ENCODE measurements at regions not wholly inside any gene's neighbourhood (a gene's known extent, or its start where the extent isn't known, plus 50 kb on each side); places are given as distances from the start of the nearest gene placed in this dataset.
"Not testable (repeated sequence)": the region's sequence is repeated elsewhere in the genome, so short reads cannot be mapped to it uniquely, and the experiment has no call there.

DNA sequence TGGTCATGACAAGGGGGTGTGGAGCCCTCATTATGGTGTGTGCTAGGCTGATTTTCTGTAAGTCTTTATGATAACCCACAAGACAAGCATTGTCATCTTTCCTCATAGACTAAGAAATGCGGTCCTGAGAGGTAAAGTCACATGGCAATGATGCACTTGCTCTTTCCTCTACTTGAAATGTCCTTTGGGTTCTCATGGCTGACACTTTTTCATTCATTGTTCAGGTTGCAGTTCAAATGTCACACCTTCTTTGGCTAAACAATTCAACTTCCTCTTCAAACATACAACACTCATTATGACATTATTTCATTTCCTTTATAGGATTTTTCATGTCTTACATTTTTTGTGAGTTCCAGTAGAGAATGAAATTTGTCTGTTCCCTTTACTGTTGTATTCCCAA, 323.6 kb upstream of the PRR16 start:
- intact Hi-C loops (cut with micrococcal nuclease; ENCODE audit: unreplicated experiment), result no loop called here
- Mint-ChIP-seq H3K27ac (ENCODE audit: unreplicated experiment) (no peak overlapping the region), H3K27me3 (ENCODE audit: unreplicated experiment) (no peaks in the 10 kb centered on the region), H3K4me3 (ENCODE audit: low read depth, unreplicated experiment) (no peak overlapping the region), H3K36me3 (ENCODE audit: insufficient read depth, unreplicated experiment) (no peaks in the 10 kb centered on the region), H3K9me3 (ENCODE audit: low read depth, unreplicated experiment) (peaks cover 2% of the 10 kb centered on the region), H3K4me1 (ENCODE audit: low read depth, unreplicated experiment) (peaks cover 39% of the 10 kb centered on the region)
- DNase-seq, result no peak
- CTCF ChIA-PET, result no interaction called here
- TF ChIP-seq, protein P1, sequence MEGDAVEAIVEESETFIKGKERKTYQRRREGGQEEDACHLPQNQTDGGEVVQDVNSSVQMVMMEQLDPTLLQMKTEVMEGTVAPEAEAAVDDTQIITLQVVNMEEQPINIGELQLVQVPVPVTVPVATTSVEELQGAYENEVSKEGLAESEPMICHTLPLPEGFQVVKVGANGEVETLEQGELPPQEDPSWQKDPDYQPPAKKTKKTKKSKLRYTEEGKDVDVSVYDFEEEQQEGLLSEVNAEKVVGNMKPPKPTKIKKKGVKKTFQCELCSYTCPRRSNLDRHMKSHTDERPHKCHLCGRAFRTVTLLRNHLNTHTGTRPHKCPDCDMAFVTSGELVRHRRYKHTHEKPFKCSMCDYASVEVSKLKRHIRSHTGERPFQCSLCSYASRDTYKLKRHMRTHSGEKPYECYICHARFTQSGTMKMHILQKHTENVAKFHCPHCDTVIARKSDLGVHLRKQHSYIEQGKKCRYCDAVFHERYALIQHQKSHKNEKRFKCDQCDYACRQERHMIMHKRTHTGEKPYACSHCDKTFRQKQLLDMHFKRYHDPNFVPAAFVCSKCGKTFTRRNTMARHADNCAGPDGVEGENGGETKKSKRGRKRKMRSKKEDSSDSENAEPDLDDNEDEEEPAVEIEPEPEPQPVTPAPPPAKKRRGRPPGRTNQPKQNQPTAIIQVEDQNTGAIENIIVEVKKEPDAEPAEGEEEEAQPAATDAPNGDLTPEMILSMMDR (IDR thresholded peaks at IDR 0.05; ENCODE audit: unreplicated experiment), result no peak
- BruUV-seq (replicated peaks), result no TSS peak

DNA sequence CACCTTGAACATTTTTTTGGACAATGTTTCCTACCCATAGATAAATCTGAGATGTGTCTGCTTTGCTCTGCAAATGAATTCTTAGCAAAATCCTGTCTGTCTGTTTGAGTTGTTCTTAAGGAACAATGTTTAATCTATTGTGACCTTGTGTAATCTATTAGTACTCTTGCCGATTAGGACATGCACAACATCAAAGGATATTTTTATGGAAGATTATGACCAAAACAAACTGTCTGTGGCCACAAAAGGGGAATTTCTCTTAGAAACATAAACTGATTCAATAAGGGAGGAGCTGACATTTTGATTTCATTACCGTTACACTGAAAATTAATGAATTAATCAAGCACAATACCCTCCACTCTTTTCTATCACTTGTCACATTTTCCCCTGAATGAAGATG, 323.0 kb upstream of the PRR16 start:
- no peaks in the 10 kb centered on the region for H3K27me3 Mint-ChIP-seq (ENCODE audit: unreplicated experiment)
- no TSS peak for BruUV-seq (replicated peaks)
- no peaks in the 10 kb centered on the region for H3K36me3 Mint-ChIP-seq (ENCODE audit: insufficient read depth, unreplicated experiment)
- H3K4me1 Mint-ChIP-seq (ENCODE audit: low read depth, unreplicated experiment), result peaks cover 39% of the 10 kb centered on the region
- intact Hi-C loops (cut with micrococcal nuclease; ENCODE audit: unreplicated experiment), result no loop called here
- H3K27ac Mint-ChIP-seq (ENCODE audit: unreplicated experiment), result no peak overlapping the region
- peaks cover 8% of the 10 kb centered on the region for H3K9me3 Mint-ChIP-seq (ENCODE audit: low read depth, unreplicated experiment)
- no peak overlapping the region for H3K4me3 Mint-ChIP-seq (ENCODE audit: low read depth, unreplicated experiment)
- no peak for DNase-seq
- TF ChIP-seq, protein P1 (IDR thresholded peaks at IDR 0.05; ENCODE audit: unreplicated experiment), result no peak
- CTCF ChIA-PET, result no interaction called here

DNA sequence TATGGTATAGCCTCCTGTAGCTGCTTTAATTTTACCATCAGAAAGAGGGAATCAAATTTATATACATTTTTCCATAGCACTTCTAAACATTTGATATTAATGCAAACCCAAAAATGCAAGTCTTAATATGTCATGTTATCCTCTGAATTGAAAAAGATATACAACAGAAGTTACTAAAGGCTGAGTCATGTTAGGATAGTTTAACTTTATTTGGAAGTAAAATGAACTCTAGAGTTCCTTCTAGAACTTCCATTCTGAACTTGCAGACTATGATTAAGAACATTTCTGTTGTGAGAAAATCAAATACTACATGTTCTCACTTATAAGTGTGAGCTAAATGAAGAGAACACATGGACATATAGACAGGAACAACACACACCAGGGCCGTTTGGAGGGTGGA, 317.3 kb upstream of the PRR16 start:
- peaks cover 11% of the 10 kb centered on the region for H3K9me3 Mint-ChIP-seq (ENCODE audit: low read depth, unreplicated experiment)
- H3K36me3 Mint-ChIP-seq (ENCODE audit: insufficient read depth, unreplicated experiment), result no peaks in the 10 kb centered on the region
- no peak for DNase-seq
- no peak overlapping the region for H3K4me3 Mint-ChIP-seq (ENCODE audit: low read depth, unreplicated experiment)
- H3K27ac Mint-ChIP-seq (ENCODE audit: unreplicated experiment), result no peak overlapping the region
- H3K27me3 Mint-ChIP-seq (ENCODE audit: unreplicated experiment), result no peaks in the 10 kb centered on the region
- intact Hi-C loops (cut with micrococcal nuclease; ENCODE audit: unreplicated experiment), result no loop called here
- CTCF ChIA-PET, result no interaction called here
- BruUV-seq (replicated peaks), result no TSS peak
- peaks cover 5% of the 10 kb centered on the region for H3K4me1 Mint-ChIP-seq (ENCODE audit: low read depth, unreplicated experiment)
- TF ChIP-seq, protein P1 (IDR thresholded peaks at IDR 0.05; ENCODE audit: unreplicated experiment), result no peak

DNA sequence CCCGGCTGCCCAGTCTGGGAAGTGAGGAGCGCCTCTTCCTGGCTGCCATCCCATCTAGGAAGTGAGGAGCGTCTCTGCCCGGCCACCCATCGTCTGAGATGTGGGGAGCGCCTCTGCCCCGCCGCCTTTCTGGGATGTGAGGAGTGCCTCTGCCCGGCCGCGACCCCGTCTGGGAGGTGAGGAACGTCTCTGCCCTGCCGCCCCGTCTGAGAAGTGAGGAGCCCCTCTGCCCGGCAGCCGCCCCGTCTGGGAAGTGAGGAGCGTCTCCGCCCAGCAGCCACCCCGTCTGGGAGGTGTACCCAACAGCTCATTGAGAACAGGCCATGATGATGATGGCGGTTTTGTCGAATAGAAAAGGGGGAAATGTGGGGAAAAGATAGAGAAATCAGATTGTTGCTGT, 316.2 kb upstream of the PRR16 start:
- H3K9me3 Mint-ChIP-seq (ENCODE audit: low read depth, unreplicated experiment), result peaks cover 14% of the 10 kb centered on the region
- BruUV-seq (replicated peaks); H3K36me3 Mint-ChIP-seq (ENCODE audit: insufficient read depth, unreplicated experiment); H3K4me3 Mint-ChIP-seq (ENCODE audit: low read depth, unreplicated experiment); H3K27ac Mint-ChIP-seq (ENCODE audit: unreplicated experiment); intact Hi-C loops (cut with micrococcal nuclease; ENCODE audit: unreplicated experiment); H3K27me3 Mint-ChIP-seq (ENCODE audit: unreplicated experiment); DNase-seq: not testable (repeated sequence)
- H3K4me1 Mint-ChIP-seq (ENCODE audit: low read depth, unreplicated experiment), result peaks cover 16% of the 10 kb centered on the region
- CTCF ChIA-PET, result interaction anchor here (0.7 kb wide), 1 partner anchor 879 kb away, joined by 6 read pairs; no protein-coding TSS in a partner anchor

DNA sequence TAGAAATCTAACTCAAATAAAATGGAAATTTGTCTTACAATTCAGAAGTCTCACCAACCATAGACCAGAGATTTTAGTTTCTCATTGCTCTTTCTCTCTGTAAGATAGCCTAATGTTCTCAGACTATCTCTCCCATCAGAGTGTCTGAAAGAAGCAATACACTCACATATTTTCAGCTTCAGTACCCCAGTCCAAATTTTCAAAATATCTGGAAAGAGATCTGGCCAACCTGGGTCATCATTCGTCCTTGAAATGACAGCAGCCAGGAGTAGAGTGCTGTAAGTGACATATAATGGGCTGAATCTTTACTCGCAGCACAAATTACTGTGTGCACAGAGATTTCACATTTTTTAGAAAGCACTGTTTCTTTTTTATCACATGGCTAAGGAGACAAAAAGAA, 313.3 kb upstream of the PRR16 start:
- intact Hi-C loops (cut with micrococcal nuclease; ENCODE audit: unreplicated experiment), result no loop called here
- H3K27ac Mint-ChIP-seq (ENCODE audit: unreplicated experiment), result no peak overlapping the region

More for the DNA sequence above, 313.3 kb upstream of the PRR16 start:
- no peaks in the 10 kb centered on the region for H3K27me3 Mint-ChIP-seq (ENCODE audit: unreplicated experiment)
- H3K36me3 Mint-ChIP-seq (ENCODE audit: insufficient read depth, unreplicated experiment), result no peaks in the 10 kb centered on the region
- BruUV-seq (replicated peaks), result no TSS peak
- DNase-seq, result no peak
- peaks cover 19% of the 10 kb centered on the region for H3K4me1 Mint-ChIP-seq (ENCODE audit: low read depth, unreplicated experiment)
- H3K4me3 Mint-ChIP-seq (ENCODE audit: low read depth, unreplicated experiment), result no peak overlapping the region
- peaks cover 9% of the 10 kb centered on the region for H3K9me3 Mint-ChIP-seq (ENCODE audit: low read depth, unreplicated experiment)
- TF ChIP-seq, protein P1 (IDR thresholded peaks at IDR 0.05; ENCODE audit: unreplicated experiment), result no peak
- CTCF ChIA-PET, result no interaction called here
